ENCODE measurements at regions not wholly inside any gene's neighbourhood (a gene's known extent, or its start where the extent isn't known, plus 50 kb on each side); places are given as distances from the start of the nearest gene placed in this dataset.

DNA sequence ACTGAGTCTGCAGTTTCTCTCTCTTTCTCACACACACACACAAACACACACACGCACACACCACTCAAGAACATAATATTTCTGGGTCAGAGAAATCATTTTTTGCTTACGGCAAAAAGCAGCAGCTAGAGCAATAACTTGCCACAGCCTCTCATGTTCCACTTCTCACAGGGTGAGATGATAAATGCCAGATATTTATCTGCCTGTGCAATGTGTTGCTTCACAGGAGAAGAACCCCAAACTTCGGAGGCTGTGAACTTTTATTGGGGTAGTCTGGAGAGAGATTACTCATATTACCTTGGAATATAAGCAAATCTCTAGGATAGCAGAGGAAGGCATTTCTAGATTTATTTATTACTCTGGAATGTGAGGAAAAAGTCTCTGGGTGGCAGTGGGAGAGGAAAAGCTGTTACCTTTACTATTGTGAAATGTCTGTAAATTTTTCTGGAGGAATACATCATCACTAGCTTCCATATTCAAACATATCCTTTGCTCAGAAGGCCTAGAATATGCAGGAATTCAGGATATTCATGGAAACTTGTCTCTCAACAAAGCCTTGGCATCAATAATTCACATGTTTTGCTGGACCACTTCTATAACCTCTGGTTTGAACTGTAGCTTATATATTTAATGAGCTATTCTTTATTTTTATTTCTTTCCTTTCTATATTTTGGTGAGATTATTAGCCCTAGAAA is 369.2 kb downstream of the NSUN3 start:
- CTCF ChIA-PET: no interaction called here
- Mint-ChIP-seq H3K4me3 (no peak overlapping the region), H3K27ac (no peak overlapping the region), H3K4me1 (ENCODE audit: low read depth) (no peaks in the 10 kb centered on the region), H3K36me3 (no peaks in the 10 kb centered on the region), H3K9me3 (peaks cover 4% of the 10 kb centered on the region), H3K27me3 (no peaks in the 10 kb centered on the region)
- intact Hi-C loops (cut with micrococcal nuclease): no loop called here
- POLR2A ChIA-PET: no interaction called here
- no peak for DNase-seq

DNA sequence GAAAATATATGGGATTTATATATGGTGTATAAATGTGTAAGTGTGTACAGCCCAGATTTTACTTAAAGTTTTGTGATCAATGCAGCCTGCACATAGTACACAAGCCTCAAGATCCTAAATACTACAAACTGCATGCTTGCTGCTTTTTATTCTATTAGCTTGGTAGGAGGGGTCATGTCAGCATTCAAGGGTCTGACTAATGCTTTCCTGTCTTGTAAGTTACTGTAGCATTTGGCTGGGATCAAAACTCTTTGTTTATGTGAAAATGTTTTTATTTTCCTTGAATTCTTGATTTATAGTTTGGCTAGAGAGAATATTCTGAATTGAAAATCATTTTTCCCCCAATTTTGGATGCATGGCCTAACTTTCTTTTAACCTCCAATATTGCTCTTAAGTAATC is 370.9 kb downstream of the NSUN3 start:
- no peak overlapping the region for H3K4me3 Mint-ChIP-seq
- ChIA-PET CTCF (no interaction called here), POLR2A (no interaction called here)
- intact Hi-C loops (cut with micrococcal nuclease): no loop called here
- H3K27me3 Mint-ChIP-seq: no peaks in the 10 kb centered on the region
- no peak overlapping the region for H3K27ac Mint-ChIP-seq
- DNase-seq: no peak
- H3K4me1 Mint-ChIP-seq (ENCODE audit: low read depth): no peaks in the 10 kb centered on the region
- no peaks in the 10 kb centered on the region for H3K9me3 Mint-ChIP-seq
- H3K36me3 Mint-ChIP-seq: no peaks in the 10 kb centered on the region

DNA sequence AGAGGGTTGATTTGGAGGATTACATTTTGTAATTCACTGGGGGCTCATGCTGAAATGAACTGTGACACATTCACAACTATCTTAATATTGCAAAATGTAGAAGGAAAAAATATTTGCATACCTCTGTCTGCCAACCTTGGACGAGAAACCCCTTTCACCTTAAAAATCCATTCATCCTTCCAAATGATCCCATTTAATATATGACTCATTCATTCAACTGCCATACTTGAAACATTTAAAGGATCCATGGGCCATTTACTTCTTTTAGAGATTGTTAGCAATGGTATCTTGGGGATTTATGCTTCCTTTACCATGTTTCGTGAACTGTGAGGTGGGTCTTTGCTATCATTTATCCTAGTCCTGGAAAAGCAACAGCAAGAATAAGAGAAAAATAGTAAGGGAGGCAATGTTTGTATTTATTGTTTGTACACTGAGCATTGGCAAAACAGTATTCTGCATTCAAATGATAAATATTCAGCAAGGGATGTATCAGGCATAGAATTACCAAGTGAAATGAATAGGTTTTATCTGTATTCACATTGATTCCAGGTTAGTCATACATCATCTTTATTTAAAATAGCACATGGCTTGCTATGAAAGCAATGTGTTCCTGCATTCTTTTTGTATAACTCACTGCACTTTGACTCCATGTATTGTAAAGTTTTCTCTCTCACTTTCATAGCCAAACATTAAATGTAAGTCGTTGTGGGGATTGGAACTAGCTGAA is 378.1 kb downstream of the NSUN3 start:
- CTCF ChIA-PET: no interaction called here
- H3K9me3 Mint-ChIP-seq: no peaks in the 10 kb centered on the region

DNA sequence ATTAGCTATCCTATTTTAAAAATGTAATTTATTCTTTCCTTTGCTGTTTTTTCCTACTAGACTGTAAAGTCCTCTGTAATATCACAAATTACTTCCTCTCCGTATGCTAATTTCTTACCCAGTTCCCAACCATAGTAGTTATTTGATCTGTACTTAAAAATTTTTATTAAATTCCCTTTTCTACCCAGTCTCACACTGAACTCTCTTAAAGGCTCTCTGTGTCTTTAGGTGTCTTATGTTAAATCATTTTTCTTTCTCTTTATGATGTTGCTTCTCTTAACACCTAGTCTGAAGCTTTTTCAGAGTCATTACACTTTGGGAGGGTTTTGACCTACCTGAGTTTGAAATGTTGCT is 378.6 kb downstream of the NSUN3 start:
- POLR2A ChIA-PET: no interaction called here
- CTCF ChIA-PET: no interaction called here
- no peak overlapping the region for H3K4me3 Mint-ChIP-seq
- intact Hi-C loops (cut with micrococcal nuclease): no loop called here
- DNase-seq: no peak
- no peak overlapping the region for H3K27ac Mint-ChIP-seq
- no peaks in the 10 kb centered on the region for H3K27me3 Mint-ChIP-seq
- no peaks in the 10 kb centered on the region for H3K36me3 Mint-ChIP-seq
- H3K9me3 Mint-ChIP-seq: no peaks in the 10 kb centered on the region
- H3K4me1 Mint-ChIP-seq (ENCODE audit: low read depth): no peaks in the 10 kb centered on the region

More for the DNA sequence above, 378.1 kb downstream of the NSUN3 start:
- Mint-ChIP-seq H3K27me3 (no peaks in the 10 kb centered on the region), H3K27ac (no peak overlapping the region), H3K4me3 (no peak overlapping the region), H3K36me3 (no peaks in the 10 kb centered on the region), H3K4me1 (ENCODE audit: low read depth) (no peaks in the 10 kb centered on the region)
- no peak for DNase-seq
- POLR2A ChIA-PET: no interaction called here
- intact Hi-C loops (cut with micrococcal nuclease): no loop called here

DNA sequence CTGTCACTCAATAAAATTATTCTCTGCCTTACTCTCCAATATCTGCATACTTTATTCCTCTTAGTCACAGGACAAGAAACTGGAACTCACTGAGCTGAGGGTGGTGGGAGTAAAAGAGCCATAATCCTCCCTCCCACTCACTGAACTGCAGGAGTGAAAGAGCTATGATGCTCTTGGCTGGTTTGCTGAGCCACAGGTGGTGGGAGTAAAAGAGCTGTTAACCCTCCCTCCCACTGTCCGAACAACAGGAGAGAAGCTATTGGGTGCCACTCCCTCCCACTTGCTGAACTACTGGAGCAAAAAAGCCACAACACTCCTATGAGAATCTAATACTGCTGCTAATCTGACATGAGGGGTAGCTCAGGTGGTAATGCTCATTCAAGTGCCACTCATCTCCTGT is 391.0 kb downstream of the NSUN3 start:
- POLR2A ChIA-PET: no interaction called here
- Mint-ChIP-seq H3K36me3 (no peaks in the 10 kb centered on the region), H3K4me3 (no peak overlapping the region), H3K4me1 (ENCODE audit: low read depth) (no peaks in the 10 kb centered on the region), H3K9me3 (peaks cover 2% of the 10 kb centered on the region), H3K27ac (no peak overlapping the region), H3K27me3 (no peaks in the 10 kb centered on the region)
- CTCF ChIA-PET: no interaction called here
- intact Hi-C loops (cut with micrococcal nuclease): no loop called here
- DNase-seq: no peak

DNA sequence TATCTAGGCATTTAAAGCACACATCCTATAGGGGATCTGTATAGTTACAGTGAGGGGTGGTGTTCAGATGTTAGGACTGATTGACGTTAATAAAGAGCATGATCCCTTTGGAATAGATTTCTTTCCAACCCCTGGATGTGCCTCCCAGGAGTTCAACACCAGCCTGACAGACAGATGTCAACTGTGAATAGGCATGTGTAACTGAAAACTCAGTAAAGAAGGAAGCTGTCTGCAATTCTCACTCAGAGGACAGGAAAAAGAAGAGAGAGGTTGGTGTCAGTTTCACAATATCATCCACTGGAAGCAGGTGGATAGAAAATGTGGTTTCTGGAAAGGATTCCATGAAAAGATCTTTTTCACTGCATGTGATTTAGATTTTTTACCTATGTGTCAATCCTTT is 396.3 kb downstream of the NSUN3 start:
- CTCF ChIA-PET: no interaction called here
- POLR2A ChIA-PET: no interaction called here
- intact Hi-C loops (cut with micrococcal nuclease): no loop called here
- DNase-seq: no peak
- Mint-ChIP-seq H3K27me3 (no peaks in the 10 kb centered on the region), H3K27ac (no peak overlapping the region), H3K36me3 (no peaks in the 10 kb centered on the region), H3K9me3 (peaks cover 2% of the 10 kb centered on the region), H3K4me3 (no peak overlapping the region), H3K4me1 (ENCODE audit: low read depth) (no peaks in the 10 kb centered on the region)

DNA sequence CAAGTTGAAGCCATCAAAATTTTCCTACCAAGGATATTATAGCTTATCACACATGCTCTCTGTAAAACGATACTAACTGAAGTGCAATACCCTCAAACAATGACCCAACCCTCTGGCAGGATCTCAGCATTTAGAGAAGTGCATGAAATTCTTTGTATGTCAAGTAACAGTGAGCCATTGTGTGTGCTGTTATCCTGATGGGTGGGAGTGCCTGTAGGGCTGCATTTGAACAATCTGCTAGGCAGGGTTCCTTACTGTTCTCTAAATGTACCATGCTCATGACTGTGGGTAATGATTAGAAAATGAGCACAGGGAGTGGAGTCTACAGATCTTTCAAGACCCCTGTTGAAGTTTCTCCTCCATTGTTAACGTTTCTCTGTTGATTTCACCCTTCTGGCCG is 398.1 kb downstream of the NSUN3 start:
- DNase-seq: no peak
- H3K4me3 Mint-ChIP-seq: no peak overlapping the region
- POLR2A ChIA-PET: no interaction called here
- intact Hi-C loops (cut with micrococcal nuclease): no loop called here
- H3K36me3 Mint-ChIP-seq: no peaks in the 10 kb centered on the region
- no peaks in the 10 kb centered on the region for H3K27me3 Mint-ChIP-seq
- H3K4me1 Mint-ChIP-seq (ENCODE audit: low read depth): no peaks in the 10 kb centered on the region
- H3K9me3 Mint-ChIP-seq: peaks cover 2% of the 10 kb centered on the region
- no peak overlapping the region for H3K27ac Mint-ChIP-seq
- CTCF ChIA-PET: no interaction called here

DNA sequence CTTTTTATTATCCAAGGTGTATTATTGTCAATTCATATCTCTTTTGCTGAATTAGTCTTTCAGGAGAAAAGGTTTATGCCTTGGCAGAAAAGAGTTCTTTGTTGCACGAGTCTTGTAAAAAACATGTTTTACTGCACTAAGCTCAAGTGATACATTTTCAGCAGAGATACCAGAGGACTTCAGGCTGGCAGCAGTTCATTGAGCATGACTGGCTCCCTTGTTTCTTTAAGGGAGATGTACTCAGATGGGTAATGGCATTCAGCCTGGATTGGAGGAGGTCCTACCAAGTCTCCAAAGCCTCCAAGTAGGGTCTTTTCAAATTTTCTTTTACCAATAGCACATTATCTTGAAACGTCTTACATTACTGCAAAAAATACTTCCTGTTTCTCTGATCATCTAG is 400.1 kb downstream of the NSUN3 start:
- Mint-ChIP-seq H3K9me3 (no peaks in the 10 kb centered on the region), H3K27me3 (no peaks in the 10 kb centered on the region), H3K4me1 (ENCODE audit: low read depth) (no peaks in the 10 kb centered on the region), H3K27ac (no peak overlapping the region), H3K4me3 (no peak overlapping the region), H3K36me3 (no peaks in the 10 kb centered on the region)
- ChIA-PET POLR2A (no interaction called here), CTCF (no interaction called here)
- intact Hi-C loops (cut with micrococcal nuclease): no loop called here
- no peak for DNase-seq

DNA sequence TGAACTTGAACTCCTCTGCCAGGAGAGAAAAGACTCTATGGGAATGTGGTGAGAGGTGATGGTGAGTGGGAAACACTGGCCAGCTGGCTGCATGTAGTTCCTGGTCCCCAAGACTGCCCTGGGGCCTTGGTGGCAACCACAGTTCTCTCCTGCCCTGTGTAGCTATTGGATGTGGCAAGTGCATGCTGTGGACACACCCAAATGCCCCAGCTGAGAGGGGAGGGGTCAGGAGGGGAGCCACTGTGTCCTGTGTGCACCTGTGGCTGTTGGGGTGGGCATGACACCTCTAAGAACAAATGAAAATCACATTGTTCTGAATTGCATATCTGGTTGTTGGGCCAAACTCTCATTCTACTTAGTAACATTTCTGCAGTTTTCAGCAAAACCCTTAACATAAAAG is 409.6 kb downstream of the NSUN3 start:
- H3K4me1 Mint-ChIP-seq (ENCODE audit: low read depth): no peaks in the 10 kb centered on the region
- CTCF ChIA-PET: no interaction called here
- H3K27me3 Mint-ChIP-seq: no peaks in the 10 kb centered on the region
- POLR2A ChIA-PET: no interaction called here
- no peaks in the 10 kb centered on the region for H3K36me3 Mint-ChIP-seq
- intact Hi-C loops (cut with micrococcal nuclease): no loop called here
- H3K4me3 Mint-ChIP-seq: no peak overlapping the region
- peaks cover 13% of the 10 kb centered on the region for H3K9me3 Mint-ChIP-seq
- no peak for DNase-seq
- H3K27ac Mint-ChIP-seq: no peak overlapping the region

DNA sequence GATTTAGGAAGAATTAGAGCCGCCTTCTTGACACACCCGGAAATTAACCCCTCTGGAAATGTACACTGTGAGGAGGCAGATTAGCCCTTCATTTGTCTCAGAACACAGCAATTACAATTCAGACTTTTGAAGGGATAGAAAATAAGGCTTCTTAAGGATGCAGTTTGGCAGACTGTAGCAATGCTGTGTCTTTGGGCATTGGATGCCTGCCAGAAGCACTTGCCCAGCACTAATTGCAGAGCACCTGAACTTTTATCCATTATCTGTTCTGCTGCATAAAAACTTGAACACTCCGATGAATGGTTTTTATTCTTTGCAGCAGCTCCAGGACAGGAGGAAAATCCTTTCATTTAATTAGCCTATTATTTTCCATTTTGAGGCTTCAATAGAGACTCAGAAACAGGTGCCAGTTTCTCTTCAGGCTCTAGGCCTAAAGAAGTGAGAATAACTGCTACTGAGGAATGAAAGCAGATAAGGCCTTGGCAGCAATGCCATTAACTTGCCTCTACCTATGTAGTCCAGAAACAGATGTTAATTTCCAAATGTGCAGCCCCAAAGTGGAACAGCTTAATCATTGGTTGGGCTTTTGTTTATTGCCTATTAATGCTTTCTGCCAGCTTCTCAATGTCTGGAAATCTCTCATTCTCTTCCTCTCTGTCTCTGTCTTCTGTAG is 418.5 kb downstream of the NSUN3 start:
- H3K27ac Mint-ChIP-seq: no peak overlapping the region
- H3K4me3 Mint-ChIP-seq: no peak overlapping the region
- CTCF ChIA-PET: no interaction called here
- H3K4me1 Mint-ChIP-seq (ENCODE audit: low read depth): no peaks in the 10 kb centered on the region
- DNase-seq: no peak
- no peaks in the 10 kb centered on the region for H3K36me3 Mint-ChIP-seq
- H3K27me3 Mint-ChIP-seq: no peaks in the 10 kb centered on the region
- peaks cover 13% of the 10 kb centered on the region for H3K9me3 Mint-ChIP-seq
- intact Hi-C loops (cut with micrococcal nuclease): no loop called here
- POLR2A ChIA-PET: no interaction called here

DNA sequence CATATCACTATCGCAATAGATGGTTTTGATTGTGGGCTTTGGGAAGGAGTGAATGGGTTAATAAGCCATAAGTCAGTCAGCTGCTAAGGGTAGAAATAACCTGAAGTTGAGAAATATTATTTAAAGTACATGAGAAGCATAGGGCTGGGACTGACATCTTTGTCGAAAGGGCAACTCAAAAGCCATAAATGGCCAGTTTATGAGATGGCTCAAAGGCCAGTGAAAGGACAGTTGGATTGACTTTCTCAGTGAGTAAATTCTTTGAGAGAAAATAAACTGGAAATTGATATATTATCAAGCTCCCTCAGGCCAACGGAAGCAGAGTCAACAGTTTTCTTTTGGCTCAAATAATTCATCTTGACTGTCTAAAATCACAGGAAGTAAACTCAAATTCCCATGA is 419.8 kb downstream of the NSUN3 start:
- POLR2A ChIA-PET: no interaction called here
- peaks cover 6% of the 10 kb centered on the region for H3K9me3 Mint-ChIP-seq

DNA sequence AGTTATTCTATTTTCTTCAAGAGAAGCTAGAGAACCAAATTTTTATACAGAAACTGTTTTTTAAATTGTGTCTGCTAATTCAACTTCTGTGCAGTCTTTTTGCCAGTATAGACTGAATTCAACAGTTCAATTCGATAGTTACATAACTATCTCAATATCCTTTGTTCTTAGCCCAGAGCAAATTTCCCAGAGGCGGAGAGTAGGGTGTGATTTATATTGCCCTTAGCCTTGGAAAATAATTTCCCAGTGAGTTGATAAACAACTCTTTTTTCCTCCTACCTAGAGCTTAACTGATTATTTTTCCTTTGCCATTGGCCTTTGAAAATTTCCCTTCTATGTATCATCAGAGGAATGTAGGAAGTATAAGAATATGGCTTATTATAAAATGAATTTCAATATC is 420.5 kb downstream of the NSUN3 start:
- intact Hi-C loops (cut with micrococcal nuclease): no loop called here
- H3K27ac Mint-ChIP-seq: no peak overlapping the region
- H3K27me3 Mint-ChIP-seq: no peaks in the 10 kb centered on the region

More for the DNA sequence above, 419.8 kb downstream of the NSUN3 start:
- no peak for DNase-seq
- Mint-ChIP-seq H3K27ac (no peak overlapping the region), H3K4me1 (ENCODE audit: low read depth) (no peaks in the 10 kb centered on the region), H3K4me3 (no peak overlapping the region), H3K36me3 (no peaks in the 10 kb centered on the region), H3K27me3 (no peaks in the 10 kb centered on the region)
- intact Hi-C loops (cut with micrococcal nuclease): no loop called here
- CTCF ChIA-PET: no interaction called here

DNA sequence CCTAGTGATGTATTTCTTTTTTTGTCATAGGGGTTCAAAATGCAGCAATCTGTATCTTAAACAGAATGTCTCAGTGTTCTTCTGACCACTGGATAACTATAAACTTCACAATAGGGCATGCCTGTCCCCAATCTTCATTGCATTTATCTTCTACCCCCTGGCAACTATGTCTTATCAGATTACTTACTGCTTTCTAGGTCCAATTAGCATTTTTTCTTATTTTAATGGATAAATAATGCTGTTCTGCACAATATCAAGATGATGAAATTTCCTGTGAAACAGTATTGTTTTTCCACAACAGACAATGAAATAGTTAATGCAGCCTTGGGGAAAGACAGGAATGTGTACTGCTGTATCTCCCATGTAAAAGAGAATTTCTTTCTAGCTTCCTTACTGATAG is 432.1 kb downstream of the NSUN3 start:
- CTCF ChIA-PET: no interaction called here
- intact Hi-C loops (cut with micrococcal nuclease): no loop called here
- no peaks in the 10 kb centered on the region for H3K36me3 Mint-ChIP-seq
- H3K9me3 Mint-ChIP-seq: no peaks in the 10 kb centered on the region
- H3K27me3 Mint-ChIP-seq: no peaks in the 10 kb centered on the region
- POLR2A ChIA-PET: no interaction called here
- DNase-seq: no peak
- H3K4me3 Mint-ChIP-seq: no peak overlapping the region
- no peak overlapping the region for H3K27ac Mint-ChIP-seq
- H3K4me1 Mint-ChIP-seq (ENCODE audit: low read depth): no peaks in the 10 kb centered on the region

More for the DNA sequence above, 420.5 kb downstream of the NSUN3 start:
- Mint-ChIP-seq H3K4me1 (ENCODE audit: low read depth) (no peaks in the 10 kb centered on the region), H3K4me3 (no peak overlapping the region), H3K36me3 (no peaks in the 10 kb centered on the region), H3K9me3 (peaks cover 8% of the 10 kb centered on the region)
- POLR2A ChIA-PET: no interaction called here
- CTCF ChIA-PET: no interaction called here
- DNase-seq: no peak
